Stimulated activated naive CD4-positive, alpha-beta T cell (primary cell): ENCODE measurements at regions not wholly inside any gene's neighbourhood (a gene's known extent, or its start where the extent isn't known, plus 50 kb on each side); places are given as distances from the start of the nearest gene placed in this dataset.
"Not testable (repeated sequence)": the region's sequence is repeated elsewhere in the genome, so short reads cannot be mapped to it uniquely, and the experiment has no call there.

Source experiments
- DNase-seq, 6 experiments: peaks; one replicate each; lab custom pipeline; 2025; lab: John Stamatoyannopoulos, UW

DNA sequence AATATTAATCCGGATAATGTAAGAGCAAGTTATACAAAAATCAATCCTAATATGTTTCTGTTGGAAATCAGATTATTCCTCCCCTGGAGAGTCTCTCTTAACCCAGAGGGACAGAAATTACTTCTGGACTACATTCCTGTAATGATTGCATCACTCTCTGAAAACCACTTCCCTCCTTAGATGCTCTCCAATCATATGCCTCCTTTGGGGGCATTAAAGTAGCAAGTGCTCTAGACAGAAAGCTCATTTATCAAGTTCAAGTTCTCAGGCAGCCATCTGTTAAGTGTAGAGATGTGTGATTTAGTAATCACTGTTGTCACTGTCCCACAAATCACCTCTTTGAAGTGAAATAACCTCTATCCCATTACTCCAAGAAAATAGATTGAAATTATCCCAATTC is 247.1 kb downstream of the SLCO4C1 start:
- no peak for DNase-seq

DNA sequence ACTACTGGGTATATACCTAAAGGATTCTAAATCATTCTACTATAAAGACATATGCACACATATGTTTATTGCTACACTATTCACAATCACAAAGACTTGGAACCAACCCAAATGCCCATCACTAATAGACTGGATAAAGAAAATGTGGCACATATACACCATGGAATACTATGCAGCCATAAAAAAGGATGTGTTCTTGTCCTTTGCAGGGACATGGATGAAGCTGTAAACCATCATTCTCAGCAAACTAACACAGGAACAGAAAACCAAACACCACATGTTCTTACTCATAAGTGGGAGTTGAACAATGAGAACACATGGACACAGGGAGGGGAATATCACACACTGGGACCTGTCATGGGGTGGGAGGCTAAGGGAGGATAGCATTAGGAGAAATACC is 249.0 kb downstream of the SLCO4C1 start:
- not testable (repeated sequence) for DNase-seq

DNA sequence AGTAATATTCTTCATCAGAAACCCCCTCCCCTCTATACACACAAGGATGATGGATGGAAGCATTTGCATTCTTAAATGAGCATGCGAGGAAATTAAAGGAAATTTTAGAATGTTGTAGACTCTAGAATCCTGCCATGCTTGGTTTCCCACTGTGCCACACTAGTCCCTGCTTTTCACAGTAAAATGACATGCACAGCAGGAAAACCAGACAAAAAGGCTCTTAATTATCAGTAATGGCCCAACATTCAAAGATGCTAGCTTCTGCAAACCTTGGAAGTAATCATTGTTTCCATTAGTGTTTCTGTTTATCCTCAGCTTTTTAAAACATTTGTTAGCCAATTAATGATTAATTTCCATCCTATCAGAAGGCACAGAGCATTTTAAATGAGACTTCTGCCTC is 255.8 kb downstream of the SLCO4C1 start:
- DNase-seq = no peak

DNA sequence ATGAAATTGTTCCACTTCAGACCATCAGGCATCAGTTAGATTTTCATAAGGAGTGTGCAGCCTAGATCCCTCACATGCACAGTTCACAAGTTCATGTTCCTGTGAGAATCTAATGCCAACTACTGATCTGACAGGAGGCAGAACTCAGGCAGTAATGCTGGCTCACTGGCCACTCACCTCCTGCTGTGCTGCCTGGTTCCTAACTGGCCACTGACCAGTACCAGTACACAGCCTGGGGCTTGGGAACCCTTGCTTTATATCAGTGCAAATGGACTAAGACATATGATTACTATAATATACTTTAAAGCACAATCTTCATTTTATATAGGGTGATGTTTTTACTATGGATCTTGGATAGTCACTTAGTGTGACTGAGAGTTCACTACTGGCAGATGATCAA is 259.2 kb downstream of the SLCO4C1 start:
- DNase-seq = no peak

DNA sequence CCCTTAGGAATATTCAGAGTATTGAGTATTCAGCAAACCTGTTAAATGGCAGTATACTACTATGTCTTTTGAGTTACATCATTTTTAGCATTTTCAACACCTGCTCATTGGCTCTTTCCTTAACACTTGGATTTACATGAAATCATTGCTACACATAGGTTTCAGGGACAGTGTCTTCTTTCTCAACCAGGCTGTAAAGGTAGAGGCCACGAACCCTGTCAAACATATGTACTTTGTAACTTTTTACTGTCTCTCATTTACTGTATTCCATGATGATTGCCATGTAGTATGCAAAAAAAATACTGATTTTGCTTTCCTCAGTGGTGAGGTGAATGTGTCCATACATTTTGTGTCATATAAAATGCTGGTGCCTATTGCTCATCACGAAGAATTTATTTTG is 264.4 kb downstream of the SLCO4C1 start:
- no peak for DNase-seq

DNA sequence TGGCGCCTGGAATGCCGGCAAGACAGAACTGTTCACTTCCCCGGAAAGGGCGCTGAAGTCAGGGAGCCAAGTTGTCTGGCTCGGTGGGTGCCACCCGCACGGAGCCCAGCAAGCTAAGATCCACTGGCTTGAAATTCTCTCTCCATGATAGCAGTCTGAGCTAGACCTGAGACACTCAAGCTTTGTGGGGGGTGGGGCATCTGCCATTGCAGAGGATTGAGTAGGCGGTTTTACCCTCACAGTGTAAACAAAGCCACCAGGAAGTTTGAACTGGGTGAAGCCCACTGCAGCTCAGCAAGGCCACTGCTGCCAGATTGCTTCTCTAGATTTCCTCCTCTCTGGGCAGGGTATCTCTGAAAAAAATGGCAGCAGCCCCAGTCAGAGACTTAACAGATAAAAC is 277.4 kb downstream of the SLCO4C1 start:
- DNase-seq = no peak

DNA sequence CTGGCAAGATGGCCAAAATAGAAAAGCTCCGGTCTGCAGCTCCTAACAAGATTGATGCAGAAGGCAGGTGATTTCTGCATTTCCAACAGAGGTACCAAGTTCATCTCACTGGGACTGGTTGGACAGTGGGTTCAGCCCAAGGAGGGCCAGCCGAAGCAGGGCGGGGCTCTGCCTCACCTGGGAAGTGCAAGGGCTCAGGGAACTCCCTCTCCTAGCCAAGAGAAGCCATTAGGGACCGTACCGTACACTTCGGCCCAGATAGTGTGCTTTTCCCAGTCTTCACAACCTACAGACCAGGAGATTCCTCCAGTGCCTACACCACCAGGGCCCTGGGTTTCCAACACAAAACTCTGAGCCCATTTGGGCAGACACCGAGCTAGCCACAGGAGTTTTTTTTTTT is 277.8 kb downstream of the SLCO4C1 start:
- no peak for DNase-seq

DNA sequence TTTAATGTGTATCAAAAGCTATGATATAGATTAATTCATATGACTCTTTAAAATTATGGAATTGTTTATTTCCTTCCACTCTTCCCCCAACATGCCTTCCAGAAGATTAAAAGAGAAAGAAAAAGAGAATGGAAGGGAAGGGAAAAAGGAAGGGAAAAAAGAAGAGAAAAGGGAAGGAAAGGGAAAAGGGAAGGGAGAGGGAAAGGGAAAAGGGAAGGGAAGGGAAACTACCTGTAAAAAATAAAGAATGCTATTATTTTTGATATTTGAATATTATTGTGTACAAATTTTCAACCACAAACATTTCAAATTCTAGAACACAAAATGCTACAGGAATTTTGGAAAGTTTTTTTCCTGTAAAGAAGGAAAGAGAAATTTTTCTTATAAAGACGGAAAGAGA is 281.7 kb downstream of the SLCO4C1 start:
- DNase-seq = no peak

DNA sequence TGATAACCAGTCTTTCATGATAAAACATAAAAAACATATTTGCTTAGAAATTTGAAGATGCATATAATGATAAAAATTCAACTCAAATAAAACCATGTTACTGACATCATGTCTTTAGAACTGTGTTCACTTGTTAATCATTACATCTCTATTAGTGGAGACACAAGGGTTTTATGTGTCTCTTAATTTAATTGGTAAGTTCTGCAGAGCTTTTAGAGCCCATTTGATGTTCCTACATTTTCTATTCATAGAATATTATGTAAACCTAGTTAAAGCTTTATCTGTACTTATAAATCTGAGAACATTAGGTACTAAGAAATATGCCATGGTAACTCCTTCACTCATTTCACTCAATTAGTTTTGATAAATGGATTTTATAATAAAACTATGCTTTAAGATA is 285.4 kb downstream of the SLCO4C1 start:
- no peak for DNase-seq

DNA sequence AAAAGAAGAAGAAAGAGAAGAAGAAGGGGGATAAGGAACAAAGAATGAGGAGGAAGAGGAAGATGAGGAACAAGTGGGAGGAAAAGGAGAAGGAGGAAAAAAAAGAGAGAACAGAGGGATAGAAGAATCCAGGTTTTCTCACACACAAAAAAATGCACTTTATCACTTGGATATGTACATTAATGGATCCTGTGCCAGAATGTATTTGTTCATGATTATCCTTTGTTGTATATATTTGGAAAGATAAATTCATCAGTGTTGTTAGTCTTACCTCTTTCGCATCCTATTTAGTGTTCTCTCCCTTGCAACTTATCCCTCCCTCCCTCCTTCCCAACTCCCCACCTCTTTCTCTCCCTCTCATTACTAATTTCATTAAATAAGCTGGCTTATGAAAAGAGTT is 298.8 kb downstream of the SLCO4C1 start:
- no peak for DNase-seq

DNA sequence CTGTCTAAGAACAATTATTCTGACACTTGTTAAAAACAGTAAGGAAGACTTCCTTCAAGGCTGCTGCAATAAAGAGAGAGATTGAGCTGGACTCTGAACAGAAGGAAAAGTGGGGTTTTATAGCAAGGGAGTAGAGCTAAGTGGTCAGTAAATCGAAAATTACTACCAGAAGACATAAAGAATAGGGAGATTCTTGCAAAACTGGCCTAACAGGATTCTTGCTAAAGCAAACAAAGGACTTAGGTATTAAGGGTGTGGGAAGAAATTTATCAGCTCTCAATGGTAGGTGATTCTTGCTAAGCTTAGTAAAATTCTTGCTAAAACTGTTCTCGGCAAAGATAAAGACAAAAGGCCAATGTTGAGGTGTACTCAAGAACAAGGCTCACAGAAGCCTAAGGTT is 300.5 kb downstream of the SLCO4C1 start:
- no peak for DNase-seq

DNA sequence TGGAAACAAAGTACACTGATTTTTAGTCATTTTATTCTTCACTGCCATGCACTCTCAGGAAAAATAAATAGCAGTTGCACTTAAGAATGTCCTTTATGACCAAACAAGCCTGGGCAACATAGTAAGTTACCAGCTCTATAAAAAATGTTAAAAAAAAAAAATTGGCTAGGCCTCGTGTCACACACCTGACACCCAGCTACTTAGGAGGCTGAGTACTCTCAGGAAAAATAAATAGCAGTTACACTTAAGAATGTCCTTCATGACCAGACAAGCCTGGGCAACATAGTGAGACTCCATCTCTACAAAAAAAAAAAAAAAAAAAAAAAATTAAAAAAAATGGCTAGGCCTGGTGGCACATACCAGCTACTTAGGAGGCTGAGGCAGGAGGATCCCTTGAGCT is 304.6 kb downstream of the SLCO4C1 start:
- no peak for DNase-seq

DNA sequence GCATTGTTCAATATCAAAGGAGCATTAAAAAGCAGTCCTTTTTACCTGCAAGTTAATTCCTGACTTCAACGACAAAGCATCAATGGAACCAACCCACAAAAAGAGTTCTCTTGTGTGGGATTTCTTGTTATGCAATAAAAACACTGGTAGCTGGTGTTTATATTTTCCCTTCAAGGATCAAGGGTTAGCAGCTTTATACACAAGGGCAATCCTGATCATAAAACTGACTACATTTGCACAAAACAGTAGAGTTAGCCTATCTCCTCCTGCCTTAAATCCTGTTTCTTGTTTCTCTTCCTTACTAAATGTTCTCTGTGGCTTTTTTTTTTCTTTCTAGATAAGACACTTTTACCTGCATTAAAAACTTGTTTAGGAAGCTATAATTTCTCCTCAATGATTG is 306.4 kb downstream of the SLCO4C1 start:
- no peak for DNase-seq

DNA sequence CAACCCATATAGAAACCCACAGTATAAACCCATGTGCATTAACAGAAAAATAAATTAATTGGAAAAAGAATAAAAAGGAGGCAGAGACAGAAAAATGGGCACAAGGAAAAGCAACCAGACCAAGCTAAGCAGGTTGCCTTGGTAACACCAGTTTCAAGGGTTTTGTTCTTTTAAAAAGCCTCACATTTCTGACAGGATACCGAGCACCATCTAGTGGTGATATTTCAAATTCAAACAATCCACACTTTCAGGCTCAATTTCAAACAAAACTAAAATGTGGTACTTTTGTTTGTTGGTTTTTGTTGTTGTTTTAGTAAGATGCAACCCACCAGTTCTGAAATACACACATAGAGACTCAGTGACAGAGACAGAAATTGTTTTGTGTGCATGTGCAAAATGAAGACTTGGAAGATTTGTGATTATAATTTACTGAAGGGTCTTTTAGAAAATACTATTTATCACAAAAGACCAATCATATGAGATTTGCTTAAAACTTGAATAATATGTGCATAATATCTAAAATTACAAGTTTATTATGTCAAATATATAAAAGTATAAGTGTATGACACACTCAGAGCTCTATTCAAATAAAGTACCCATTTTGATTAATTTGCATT is 318.2 kb downstream of the SLCO4C1 start:
- no peak for DNase-seq

DNA sequence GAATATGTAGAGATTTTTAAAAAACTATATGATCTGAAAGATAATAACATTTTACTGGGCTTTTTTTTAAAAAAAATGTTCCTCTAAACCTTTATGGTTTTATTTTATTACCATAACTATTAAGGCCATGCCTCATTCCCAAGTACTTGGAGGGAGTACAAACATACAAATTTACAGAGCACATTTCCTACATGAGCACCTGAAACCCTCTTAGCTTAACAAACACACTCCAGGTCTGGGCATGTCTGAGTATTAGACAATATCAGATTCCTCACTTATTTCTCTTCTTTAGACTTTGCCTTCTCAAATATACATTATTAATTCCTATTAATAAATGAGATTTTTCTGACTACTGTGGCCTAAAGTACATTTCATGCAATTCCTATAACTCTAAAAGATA is 319.2 kb downstream of the SLCO4C1 start:
- no peak for DNase-seq

DNA sequence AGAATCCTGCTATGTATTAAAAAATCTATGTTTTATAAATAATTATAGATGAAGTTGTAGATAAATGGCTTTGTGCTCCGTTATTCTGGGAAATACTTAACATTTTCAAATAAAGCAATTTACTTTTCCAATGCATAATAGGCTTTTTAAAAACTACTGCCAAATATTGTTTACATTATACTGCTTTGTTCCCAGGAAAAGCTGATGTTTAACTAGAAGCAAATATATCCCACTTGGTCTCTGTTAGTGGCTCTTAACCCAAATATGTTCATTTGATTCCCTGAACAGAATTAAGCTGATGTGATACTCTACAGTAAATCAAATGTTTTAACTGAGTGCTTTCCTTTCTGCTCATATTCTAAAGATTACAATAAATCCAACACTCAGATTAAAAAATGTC is 326.3 kb downstream of the SLCO4C1 start:
- no peak for DNase-seq

DNA sequence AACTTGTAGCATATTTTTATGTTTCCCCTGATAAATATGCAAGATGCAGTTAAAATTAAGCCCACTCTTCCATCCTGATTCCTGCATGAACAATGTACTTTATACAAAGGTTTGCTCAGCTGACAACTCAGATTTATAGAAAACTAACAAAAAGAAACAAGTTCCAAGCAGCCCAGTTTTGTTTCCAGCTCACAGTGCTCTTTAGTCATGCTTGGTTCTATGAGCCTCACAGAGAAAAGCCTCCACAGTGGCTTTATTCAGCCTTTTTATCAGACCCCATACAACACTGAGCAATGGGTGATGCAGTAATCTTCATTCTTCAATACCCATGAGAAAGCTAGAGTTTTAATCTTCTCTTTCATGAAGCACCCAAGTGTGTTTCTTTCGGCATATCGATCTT is 329.6 kb downstream of the SLCO4C1 start:
- no peak for DNase-seq

DNA sequence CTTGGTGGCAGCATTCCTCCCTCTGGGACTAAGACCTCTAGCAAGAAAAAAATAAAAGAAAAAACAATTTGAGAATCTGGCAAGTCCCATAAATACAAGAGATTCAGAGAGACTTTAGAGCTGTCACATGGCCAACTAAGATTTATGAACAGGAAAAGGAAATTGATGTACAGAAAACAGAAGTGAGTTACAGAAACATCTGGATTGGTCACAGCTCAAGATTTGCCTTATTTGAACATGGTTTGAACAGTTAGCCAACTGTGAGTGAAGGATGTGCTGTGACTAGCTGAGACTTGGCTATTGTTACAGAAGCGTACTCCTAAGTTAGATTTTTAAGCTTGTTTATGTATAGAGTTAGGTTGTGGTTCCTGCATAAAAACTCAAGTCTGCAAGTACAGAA is 340.2 kb downstream of the SLCO4C1 start:
- no peak for DNase-seq

DNA sequence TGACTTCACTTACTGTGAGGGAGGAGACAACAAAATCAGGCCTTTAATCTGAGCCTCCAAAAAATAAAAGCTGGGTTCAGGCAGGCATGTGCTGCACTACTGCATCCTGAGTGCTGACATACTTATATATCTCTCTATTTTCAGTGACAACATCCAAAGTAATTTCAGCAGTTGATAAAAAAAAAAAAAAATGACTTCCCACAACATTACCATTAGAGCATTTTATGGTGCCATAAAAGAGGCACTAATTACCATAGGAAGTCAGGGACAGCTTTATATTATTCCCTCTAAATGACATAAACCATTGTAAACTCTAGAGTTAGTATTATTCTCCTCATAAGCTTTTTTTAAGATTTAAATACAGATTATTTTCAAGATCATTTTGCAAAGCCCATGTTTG is 346.1 kb downstream of the SLCO4C1 start:
- DNase-seq = no peak

DNA sequence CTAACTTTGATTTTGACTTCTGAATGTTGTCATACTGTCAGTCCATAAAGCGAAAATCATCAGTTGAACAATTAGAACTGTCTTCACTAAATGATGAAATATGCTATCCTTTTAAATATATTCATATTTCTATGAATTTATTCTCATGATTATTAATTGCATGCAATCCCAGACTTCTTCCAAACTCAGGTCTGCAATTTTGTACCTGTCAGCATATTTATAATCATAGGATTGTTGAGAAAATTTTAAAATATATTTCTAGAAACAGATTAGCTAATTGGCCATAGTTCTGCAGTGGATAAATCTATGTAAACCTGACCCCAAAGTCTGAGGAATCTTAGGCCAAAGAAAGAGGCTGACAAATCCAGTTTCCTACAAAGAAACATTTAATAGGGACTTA is 347.5 kb downstream of the SLCO4C1 start:
- no peak for DNase-seq

DNA sequence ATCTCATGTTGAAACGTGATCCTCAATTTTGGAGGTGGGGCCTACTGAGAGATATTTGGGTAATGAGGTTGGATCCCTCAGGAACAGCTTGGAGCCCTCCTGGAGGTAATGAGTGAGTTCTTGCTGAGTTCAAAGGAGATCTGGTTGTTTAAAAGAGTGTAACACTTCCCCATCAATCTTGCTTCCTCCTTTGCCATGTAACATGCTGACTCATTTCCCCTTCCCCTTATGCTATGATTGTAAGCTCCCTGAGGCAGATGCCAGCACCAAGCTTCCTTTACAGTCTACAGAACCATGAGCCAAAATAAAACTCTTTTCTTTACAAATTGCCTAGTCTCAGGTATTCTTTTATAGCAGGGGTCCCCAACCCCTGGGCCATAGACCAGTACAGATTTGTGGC is 352.3 kb downstream of the SLCO4C1 start:
- no peak for DNase-seq

DNA sequence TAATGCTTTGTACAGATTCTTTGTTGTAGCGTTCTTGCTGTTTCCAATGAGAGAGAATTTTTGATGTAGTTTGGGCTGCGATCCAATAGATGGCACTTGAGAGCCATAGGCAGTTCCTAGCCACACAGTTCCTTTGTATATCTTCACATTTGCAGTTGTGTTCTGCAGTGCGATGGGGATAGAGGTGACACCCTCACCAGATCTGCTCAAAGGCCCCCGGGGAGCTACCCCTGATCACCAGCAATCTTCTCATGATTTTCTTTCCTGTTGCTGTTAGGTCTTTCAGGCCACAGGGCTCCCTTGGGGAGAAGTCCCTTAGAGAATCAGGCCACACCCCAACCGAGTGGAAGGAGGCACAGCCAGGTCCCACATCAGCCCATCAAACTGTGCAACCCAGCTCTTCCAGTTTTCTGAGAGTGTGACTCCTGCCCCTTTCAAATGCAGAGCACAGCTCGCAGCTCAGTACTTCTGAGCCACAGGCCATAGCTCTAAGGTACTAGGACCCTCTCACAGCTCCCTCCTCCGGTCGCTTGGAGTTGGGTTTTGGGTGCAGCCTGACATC is 353.7 kb downstream of the SLCO4C1 start:
- DNase-seq = no peak

DNA sequence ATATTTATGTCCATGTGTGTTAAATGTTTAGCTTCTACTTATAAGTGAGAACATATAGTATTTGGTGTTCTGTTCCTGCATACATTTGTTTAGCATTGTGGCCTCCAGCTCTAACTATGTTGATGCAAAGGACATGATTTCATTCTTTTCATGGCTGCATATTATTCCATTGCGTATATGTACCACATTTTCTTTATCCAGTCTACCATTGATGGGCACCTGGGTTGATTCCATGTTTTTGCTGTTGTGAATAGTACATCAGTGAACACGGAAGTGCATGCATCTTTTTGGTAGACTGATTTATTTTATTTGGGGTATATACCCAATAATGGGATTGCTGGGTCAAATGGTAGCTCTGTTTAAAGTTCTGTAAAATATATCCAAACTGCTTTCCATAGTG is 359.0 kb downstream of the SLCO4C1 start:
- DNase-seq = no peak

DNA sequence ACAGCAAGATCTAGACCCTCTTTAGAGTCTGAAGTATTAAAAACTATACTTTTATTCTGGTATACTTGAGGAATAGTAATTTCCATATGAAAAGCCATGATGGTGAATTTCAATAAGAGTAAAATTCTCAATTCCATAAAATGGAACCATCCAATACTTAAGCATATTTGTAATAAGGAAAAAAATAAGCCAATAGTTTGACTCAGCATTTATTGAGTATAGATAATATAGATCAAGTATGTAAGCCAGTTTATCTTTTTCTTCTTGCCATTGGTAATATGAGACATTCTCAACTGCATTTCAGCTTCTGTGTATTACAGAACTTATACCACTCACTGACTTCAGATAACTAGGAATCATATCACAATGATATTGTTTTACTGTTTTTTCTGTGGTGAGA is 361.0 kb downstream of the SLCO4C1 start:
- DNase-seq = no peak

DNA sequence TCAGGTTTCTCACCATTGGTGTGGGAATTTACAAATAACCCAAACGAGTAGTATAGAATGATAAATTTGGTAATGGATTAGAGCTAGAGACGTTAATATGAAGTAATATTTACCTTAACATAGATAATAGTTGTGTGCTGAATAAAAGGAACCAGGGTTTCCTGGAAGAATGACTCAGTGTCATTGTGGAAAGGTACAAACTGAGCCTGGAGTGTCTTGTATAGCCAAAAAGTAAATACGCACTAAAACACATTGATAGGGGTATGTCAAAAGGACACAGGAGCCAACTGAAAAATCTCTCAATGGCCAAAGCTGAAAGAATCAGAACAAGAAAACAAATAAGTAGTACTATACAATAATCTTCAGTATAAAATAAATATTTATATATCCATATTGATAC is 363.5 kb downstream of the SLCO4C1 start:
- no peak for DNase-seq
